ENCODE measurements at regions not wholly inside any gene's neighbourhood (a gene's known extent, or its start where the extent isn't known, plus 50 kb on each side); places are given as distances from the start of the nearest gene placed in this dataset.
"Not testable (repeated sequence)": the region's sequence is repeated elsewhere in the genome, so short reads cannot be mapped to it uniquely, and the experiment has no call there.

DNA sequence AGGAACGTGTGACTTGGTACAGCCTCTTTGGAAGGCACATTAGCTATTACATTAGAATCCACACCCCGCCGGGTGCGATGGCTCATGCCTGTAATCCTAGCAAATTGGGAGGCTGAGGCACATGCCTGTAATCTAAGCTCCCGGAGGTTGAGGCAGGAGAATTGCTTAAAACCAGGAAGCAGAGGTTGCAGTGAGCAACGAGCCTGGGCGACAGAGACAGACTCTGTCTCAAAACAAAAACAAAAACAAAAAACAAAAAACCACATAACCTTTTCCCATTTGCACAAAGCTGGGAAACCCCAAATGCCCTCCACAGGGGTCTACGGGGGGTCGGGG, 82.7 kb upstream of the METTL9 start:
- not testable (repeated sequence) for DNase-seq (ENCODE audit: low spot score)

DNA sequence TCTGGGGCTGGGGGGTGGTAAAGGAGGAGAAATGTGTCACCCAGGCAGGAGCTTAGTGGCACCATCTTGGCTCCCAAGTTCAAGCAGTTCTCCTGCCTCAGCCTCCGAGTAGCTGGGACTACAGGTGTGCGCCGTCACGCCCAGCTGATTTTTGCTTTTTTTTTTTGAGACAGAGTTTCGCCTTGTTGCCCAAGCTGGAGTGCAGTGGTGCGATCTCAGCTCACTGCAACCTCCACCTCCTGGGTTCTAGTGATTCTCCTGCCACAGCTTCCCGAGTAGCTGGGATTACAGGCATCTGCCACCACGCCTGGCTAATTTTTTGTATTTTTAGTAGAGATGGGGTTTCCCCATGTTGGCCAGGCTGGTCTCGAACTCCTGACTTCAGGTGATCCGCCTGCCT, 82.1 kb upstream of the METTL9 start:
- not testable (repeated sequence) for DNase-seq (ENCODE audit: low spot score)

- not testable (repeated sequence) for DNase-seq (ENCODE audit: low spot score)
These were observed 79.8 kb upstream of the METTL9 start for GRCh38 chr16:21519361-21520133.

DNA sequence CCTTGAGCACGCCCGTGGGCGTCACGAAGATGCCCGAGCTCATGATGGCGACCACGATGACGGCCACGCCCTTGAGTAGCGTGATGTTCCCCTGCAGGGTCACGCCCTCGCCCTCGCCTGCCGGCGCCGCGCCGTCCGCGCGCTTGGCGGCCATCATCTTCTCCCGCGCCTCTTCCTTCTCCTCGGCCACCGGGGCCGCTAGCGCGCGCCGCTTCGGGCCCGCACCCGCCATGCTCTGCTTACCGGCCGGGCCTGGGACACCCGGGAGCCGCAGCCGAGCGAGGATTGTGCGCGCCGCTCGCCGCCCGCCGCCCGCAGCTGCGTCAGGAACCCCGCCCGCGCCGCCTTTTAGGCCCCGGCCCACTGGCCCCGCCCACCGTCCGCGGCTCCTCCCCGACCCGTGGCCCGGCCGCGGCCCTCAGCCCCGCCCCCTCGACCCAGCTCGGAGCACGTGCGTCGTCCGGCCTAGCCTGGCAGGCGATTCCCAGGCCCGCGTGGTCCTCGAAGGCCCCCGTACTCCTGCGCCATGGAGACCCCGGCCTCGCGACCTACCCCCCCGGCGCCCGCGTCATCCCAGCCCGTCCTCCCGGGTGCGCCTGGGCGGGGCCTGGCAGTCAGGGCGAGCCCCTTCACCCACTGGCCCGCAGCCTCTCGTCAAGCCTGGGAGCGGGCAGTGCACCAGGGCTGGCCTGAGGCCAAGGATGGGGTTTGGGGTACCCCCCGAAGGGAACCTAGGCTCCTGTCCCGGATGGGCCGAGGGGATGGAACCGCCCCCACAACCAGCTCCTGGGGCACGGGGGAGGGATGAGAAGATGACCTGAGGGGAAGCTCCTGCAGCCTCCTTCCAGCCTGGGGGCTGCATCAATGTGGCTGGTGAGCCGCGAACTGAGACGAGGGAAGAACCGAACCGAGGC, 79.0 kb upstream of the METTL9 start:
- DNase-seq (ENCODE audit: low spot score), result peak; percentile 95

- DNase-seq (ENCODE audit: low spot score), result not testable (repeated sequence)
These were observed 78.4 kb upstream of the METTL9 start for GRCh38 chr16:21521048-21521389.

GRCh38 chr16:21521390-21522143, 77.8 kb upstream of the METTL9 start:
- DNase-seq (ENCODE audit: low spot score), result not testable (repeated sequence)

- not testable (repeated sequence) for DNase-seq (ENCODE audit: low spot score)
These were observed 76.5 kb upstream of the METTL9 start for GRCh38 chr16:21522846-21523245.

GRCh38 chr16:21523411-21524067, 75.8 kb upstream of the METTL9 start:
- no peak for DNase-seq (ENCODE audit: low spot score)

GRCh38 chr16:21524068-21524751, 75.2 kb upstream of the METTL9 start:
- no peak for DNase-seq (ENCODE audit: low spot score)

GRCh38 chr16:21524752-21525028, 74.7 kb upstream of the METTL9 start:
- not testable (repeated sequence) for DNase-seq (ENCODE audit: low spot score)

- not testable (repeated sequence) for DNase-seq (ENCODE audit: low spot score)
These were observed 74.1 kb upstream of the METTL9 start for GRCh38 chr16:21525029-21525895.

GRCh38 chr16:21525956-21526922, 73.1 kb upstream of the METTL9 start:
- DNase-seq (ENCODE audit: low spot score), result not testable (repeated sequence)

DNA sequence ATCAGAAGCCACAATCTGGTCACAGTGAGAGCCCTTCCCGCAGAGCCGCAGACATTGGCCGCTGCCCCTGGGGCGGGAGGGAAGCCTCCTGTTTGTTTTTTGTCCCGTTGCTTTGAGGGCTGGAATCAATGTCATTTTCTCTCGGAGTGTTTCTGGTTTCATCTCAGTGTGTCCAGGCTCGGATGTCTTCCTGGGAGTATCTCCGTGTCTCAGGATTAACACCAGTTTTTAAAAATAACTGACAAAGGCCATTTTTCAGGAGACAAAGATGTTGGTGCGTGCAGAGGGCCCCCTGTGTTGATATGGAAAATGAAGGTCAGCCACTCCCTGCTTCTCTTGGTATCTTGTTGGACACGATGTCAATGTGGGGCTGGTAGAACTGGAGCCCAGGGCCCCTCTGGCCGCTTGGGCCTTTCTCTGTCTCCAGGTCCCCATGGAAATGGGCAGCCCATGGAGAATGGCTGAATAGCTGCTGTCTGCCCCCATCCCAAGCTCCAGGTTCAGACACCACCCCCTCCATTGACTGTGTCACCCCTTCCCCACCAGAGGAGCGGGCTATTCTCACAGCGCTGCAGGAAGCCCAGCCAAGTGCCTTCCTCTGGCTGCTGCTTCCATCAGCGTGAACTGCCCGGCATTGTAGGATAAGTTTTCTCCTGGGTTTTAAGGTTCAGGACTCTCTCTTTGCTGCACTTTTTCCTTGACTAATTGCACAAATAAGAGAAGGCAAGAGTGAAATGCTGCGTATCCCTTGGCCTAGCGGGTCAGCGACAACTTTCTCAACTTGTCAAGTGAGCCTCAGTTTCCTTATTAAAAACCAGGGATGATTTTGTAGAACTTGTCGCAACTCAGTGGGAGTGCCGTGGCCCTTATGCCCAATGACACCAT, 72.2 kb upstream of the METTL9 start:
- no peak for DNase-seq (ENCODE audit: low spot score)

GRCh38 chr16:21529060-21529658, 70.2 kb upstream of the METTL9 start:
- not testable (repeated sequence) for DNase-seq (ENCODE audit: low spot score)

- not testable (repeated sequence) for DNase-seq (ENCODE audit: low spot score)
These were observed 68.5 kb upstream of the METTL9 start for GRCh38 chr16:21530729-21531383.

DNA sequence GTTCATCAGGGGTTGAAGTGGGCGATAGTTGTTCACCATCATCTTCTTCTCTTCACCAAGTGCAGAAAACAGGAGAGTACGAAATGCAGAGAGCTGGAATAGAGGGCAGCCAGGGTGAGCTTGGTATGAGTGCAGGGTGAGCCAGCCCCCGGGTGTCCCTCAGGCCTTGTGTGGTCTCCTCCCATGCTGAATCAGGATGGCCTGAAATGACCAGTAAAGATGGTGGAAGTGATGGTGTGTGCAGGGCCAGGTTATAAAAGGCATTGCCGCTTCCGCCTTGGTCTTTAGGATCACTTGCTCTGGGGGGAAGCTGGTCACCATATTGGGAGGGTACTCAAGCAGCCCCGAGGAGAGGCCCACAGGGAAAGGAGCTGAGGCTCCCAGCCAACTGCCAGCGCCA, 66.4 kb upstream of the METTL9 start:
- DNase-seq (ENCODE audit: low spot score), result not testable (repeated sequence)

- DNase-seq (ENCODE audit: low spot score), result not testable (repeated sequence)
These were observed 65.9 kb upstream of the METTL9 start for GRCh38 chr16:21533474-21533873.

Data from CD4-positive, alpha-beta T cell treated with Interleukin-6 at 100 ng/mL for 8 hours (primary cell).